ENCODE measurements at regions not wholly inside any gene's neighbourhood (a gene's known extent, or its start where the extent isn't known, plus 50 kb on each side); places are given as distances from the start of the nearest gene placed in this dataset.

GRCh38 chr7:84629640-84630318 is 435.2 kb upstream of the SEMA3A start:
- H4K20me1 ChIP-seq (ENCODE audit: insufficient read depth) = no peaks in the 10 kb centered on the region
- H3K27ac ChIP-seq (ENCODE audit: low read depth, low read length) = no peak overlapping the region
- CTCF ChIA-PET = no interaction called here
- H2AFZ ChIP-seq (ENCODE audit: low read depth, low read length, poor library complexity, severe bottlenecking) = no peak overlapping the region
- H3K36me3 ChIP-seq (ENCODE audit: control insufficient read depth in 1 of 2, insufficient read depth in 2 of 2, low read length in 2 of 2) = no peaks in the 10 kb centered on the region
- H3K4me1 ChIP-seq (ENCODE audit: control insufficient read depth in 1 of 2, insufficient read depth in 2 of 2, low read length in 2 of 2) = no peaks in the 10 kb centered on the region
- H3K79me2 ChIP-seq (ENCODE audit: insufficient read depth, low read length) = no peaks in the 10 kb centered on the region
- no peak for ATAC-seq
- POLR2A ChIA-PET = no interaction called here
- BruUV-seq (replicated peaks) = no TSS peak
- no peak for DNase-seq (ENCODE audit: low read depth, low spot score)
- TF ChIP-seq ZNF274 (IDR thresholded peaks at IDR 0.05; ENCODE audit: low read depth, low read length) (no peak), CBX3 (IDR thresholded peaks at IDR 0.05; ENCODE audit: low read depth) (no peak)
- no peaks in the 10 kb centered on the region for H3K9me2 ChIP-seq (ENCODE audit: insufficient read depth)
- no peaks in the 10 kb centered on the region for H3K27me3 ChIP-seq (ENCODE audit: insufficient read depth, low read length)
- RAD21 ChIA-PET (ENCODE audit: low non-redundant PET in 1 of 2, low total read pairs in 2 of 2, uncharacterized antibody in 2 of 2, unreplicated experiment in 2 of 2) = no interaction called here
- H3K4me3 ChIP-seq (replicated peaks in 1 of 2; ENCODE audit: low read depth in 1 of 2, low read length in 2 of 2) = no peak overlapping the region
- no peak overlapping the region for H3K9ac ChIP-seq (ENCODE audit: low read length)
- no peaks in the 10 kb centered on the region; a peak in 2 of 4 replicates for H3K9me3 ChIP-seq (ENCODE audit: control insufficient read depth in 1 of 2, insufficient read depth in 1 of 2, low read depth in 1 of 2, low read length in 2 of 2)
- no peak overlapping the region for H3K4me2 ChIP-seq (ENCODE audit: low read length)
- intact Hi-C loops (cut with micrococcal nuclease) = no loop called here

- no peaks in the 10 kb centered on the region for H3K4me1 ChIP-seq (ENCODE audit: control insufficient read depth in 1 of 2, insufficient read depth in 2 of 2, low read length in 2 of 2)
- no peak overlapping the region for H3K4me2 ChIP-seq (ENCODE audit: low read length)
- H3K79me2 ChIP-seq (ENCODE audit: insufficient read depth, low read length) = no peaks in the 10 kb centered on the region
- no peaks in the 10 kb centered on the region for H3K36me3 ChIP-seq (ENCODE audit: control insufficient read depth in 1 of 2, insufficient read depth in 2 of 2, low read length in 2 of 2)
- POLR2A ChIA-PET = no interaction called here
- H3K27ac ChIP-seq (ENCODE audit: low read depth, low read length) = no peak overlapping the region
- CTCF ChIA-PET = no interaction called here
- intact Hi-C loops (cut with micrococcal nuclease) = no loop called here
- no peak for DNase-seq (ENCODE audit: low read depth, low spot score)
- H2AFZ ChIP-seq (ENCODE audit: low read depth, low read length, poor library complexity, severe bottlenecking) = no peak overlapping the region
- no peak for ATAC-seq
- H4K20me1 ChIP-seq (ENCODE audit: insufficient read depth) = no peaks in the 10 kb centered on the region
- TF ChIP-seq SP1 (IDR thresholded peaks at IDR 0.05; ENCODE audit: low read depth) = no peak
- H3K27me3 ChIP-seq (ENCODE audit: insufficient read depth, low read length) = no peaks in the 10 kb centered on the region
- H3K9me3 ChIP-seq (ENCODE audit: control insufficient read depth in 1 of 2, insufficient read depth in 1 of 2, low read depth in 1 of 2, low read length in 2 of 2) = no peaks in the 10 kb centered on the region; a peak in 2 of 4 replicates
- H3K9me2 ChIP-seq (ENCODE audit: insufficient read depth) = no peaks in the 10 kb centered on the region
- RAD21 ChIA-PET (ENCODE audit: low non-redundant PET in 1 of 2, low total read pairs in 2 of 2, uncharacterized antibody in 2 of 2, unreplicated experiment in 2 of 2) = no interaction called here
- H3K9ac ChIP-seq (ENCODE audit: low read length) = no peak overlapping the region
- H3K4me3 ChIP-seq (replicated peaks in 1 of 2; ENCODE audit: low read depth in 1 of 2, low read length in 2 of 2) = no peak overlapping the region
- no TSS peak for BruUV-seq (replicated peaks)
These were observed 434.6 kb upstream of the SEMA3A start for GRCh38 chr7:84629216-84629615.

GRCh38 chr7:84627250-84627649 is 432.7 kb upstream of the SEMA3A start:
- ChIA-PET POLR2A (no interaction called here), CTCF (no interaction called here), RAD21 (ENCODE audit: low non-redundant PET in 1 of 2, low total read pairs in 2 of 2, uncharacterized antibody in 2 of 2, unreplicated experiment in 2 of 2) (no interaction called here)
- Histone ChIP-seq H3K9me2 (ENCODE audit: insufficient read depth) (no peaks in the 10 kb centered on the region), H3K27ac (ENCODE audit: low read depth, low read length) (no peak overlapping the region), H3K9ac (ENCODE audit: low read length) (no peak overlapping the region), H3K36me3 (ENCODE audit: control insufficient read depth in 1 of 2, insufficient read depth in 2 of 2, low read length in 2 of 2) (no peaks in the 10 kb centered on the region), H3K4me3 (replicated peaks in 1 of 2; ENCODE audit: low read depth in 1 of 2, low read length in 2 of 2) (no peak overlapping the region), H3K4me2 (ENCODE audit: low read length) (no peak overlapping the region), H4K20me1 (ENCODE audit: insufficient read depth) (no peaks in the 10 kb centered on the region), H3K9me3 (ENCODE audit: control insufficient read depth in 1 of 2, insufficient read depth in 1 of 2, low read depth in 1 of 2, low read length in 2 of 2) (no peaks in the 10 kb centered on the region; a peak in 1 of 4 replicates), H2AFZ (ENCODE audit: low read depth, low read length, poor library complexity, severe bottlenecking) (no peak overlapping the region), H3K79me2 (ENCODE audit: insufficient read depth, low read length) (no peaks in the 10 kb centered on the region), H3K4me1 (ENCODE audit: control insufficient read depth in 1 of 2, insufficient read depth in 2 of 2, low read length in 2 of 2) (no peaks in the 10 kb centered on the region), H3K27me3 (ENCODE audit: insufficient read depth, low read length) (no peaks in the 10 kb centered on the region)
- intact Hi-C loops (cut with micrococcal nuclease) = no loop called here
- no peak for DNase-seq (ENCODE audit: low read depth, low spot score)
- no TSS peak for BruUV-seq (replicated peaks)
- ATAC-seq = no peak
- TF ChIP-seq ZFX (IDR thresholded peaks at IDR 0.05) (no peak), POLR2AphosphoS5 (IDR thresholded peaks at IDR 0.05; ENCODE audit: low read depth, low read length) (no peak), ZNF274 (IDR thresholded peaks at IDR 0.05; ENCODE audit: low read depth, low read length) (no peak), TCF7L2 (IDR thresholded peaks at IDR 0.05; ENCODE audit: borderline replicate concordance, extremely low read depth, insufficient read depth, insufficient read length) (no peak), YY1 (IDR thresholded peaks at IDR 0.05; ENCODE audit: extremely low read depth, insufficient replicate concordance, low read depth, low read length) (no peak), EZH2phosphoT487 (IDR thresholded peaks at IDR 0.05; ENCODE audit: borderline replicate concordance) (no peak), JUND (IDR thresholded peaks at IDR 0.05) (no peak), RAD21 (IDR thresholded peaks at IDR 0.05; ENCODE audit: low read depth) (no peak), SP1 (IDR thresholded peaks at IDR 0.05; ENCODE audit: low read depth) (no peak)
- TF ChIP-seq, protein P1, sequence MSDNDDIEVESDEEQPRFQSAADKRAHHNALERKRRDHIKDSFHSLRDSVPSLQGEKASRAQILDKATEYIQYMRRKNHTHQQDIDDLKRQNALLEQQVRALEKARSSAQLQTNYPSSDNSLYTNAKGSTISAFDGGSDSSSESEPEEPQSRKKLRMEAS (IDR thresholded peaks at IDR 0.05) = no peak
- TF ChIP-seq, protein P2, sequence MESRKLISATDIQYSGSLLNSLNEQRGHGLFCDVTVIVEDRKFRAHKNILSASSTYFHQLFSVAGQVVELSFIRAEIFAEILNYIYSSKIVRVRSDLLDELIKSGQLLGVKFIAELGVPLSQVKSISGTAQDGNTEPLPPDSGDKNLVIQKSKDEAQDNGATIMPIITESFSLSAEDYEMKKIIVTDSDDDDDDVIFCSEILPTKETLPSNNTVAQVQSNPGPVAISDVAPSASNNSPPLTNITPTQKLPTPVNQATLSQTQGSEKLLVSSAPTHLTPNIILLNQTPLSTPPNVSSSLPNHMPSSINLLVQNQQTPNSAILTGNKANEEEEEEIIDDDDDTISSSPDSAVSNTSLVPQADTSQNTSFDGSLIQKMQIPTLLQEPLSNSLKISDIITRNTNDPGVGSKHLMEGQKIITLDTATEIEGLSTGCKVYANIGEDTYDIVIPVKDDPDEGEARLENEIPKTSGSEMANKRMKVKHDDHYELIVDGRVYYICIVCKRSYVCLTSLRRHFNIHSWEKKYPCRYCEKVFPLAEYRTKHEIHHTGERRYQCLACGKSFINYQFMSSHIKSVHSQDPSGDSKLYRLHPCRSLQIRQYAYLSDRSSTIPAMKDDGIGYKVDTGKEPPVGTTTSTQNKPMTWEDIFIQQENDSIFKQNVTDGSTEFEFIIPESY (IDR thresholded peaks at IDR 0.05; ENCODE audit: extremely low read depth, insufficient replicate concordance, low read length) = no peak

All from HCT116 (cell line).